H54 (cell line): ENCODE measurements at regions not wholly inside any gene's neighbourhood (a gene's known extent, or its start where the extent isn't known, plus 50 kb on each side); places are given as distances from the start of the nearest gene placed in this dataset.

Experiments used
- DNase-seq: peaks from one replicate; pipeline ENCODE4 v3.0.0; 2011; ENCODE audit warnings: low spot score, mixed read lengths; ENCODE audit not compliant: insufficient read length
- FAIRE-seq: peaks from 3 replicates; lab custom pipeline; 2011; peaks lifted over from hg19 to GRCh38; lab: Jason Lieb, UNC
- POLR2A ChIP-seq: IDR thresholded peaks from 2 replicates; pipeline ENCODE4 v1.6.1; 2011; ENCODE audit warnings: low read depth, mild to moderate bottlenecking, low read length

GRCh38 chr12:65595016-65595560, 229.2 kb upstream of the HMGA2 start:
- peak; percentile 41 for FAIRE-seq
- no peak for DNase-seq
- no peak for TF ChIP-seq POLR2A

- no peak for FAIRE-seq
- TF ChIP-seq POLR2A: no peak
These were observed 227.7 kb upstream of the HMGA2 start for GRCh38 chr12:65596514-65597091.

DNA sequence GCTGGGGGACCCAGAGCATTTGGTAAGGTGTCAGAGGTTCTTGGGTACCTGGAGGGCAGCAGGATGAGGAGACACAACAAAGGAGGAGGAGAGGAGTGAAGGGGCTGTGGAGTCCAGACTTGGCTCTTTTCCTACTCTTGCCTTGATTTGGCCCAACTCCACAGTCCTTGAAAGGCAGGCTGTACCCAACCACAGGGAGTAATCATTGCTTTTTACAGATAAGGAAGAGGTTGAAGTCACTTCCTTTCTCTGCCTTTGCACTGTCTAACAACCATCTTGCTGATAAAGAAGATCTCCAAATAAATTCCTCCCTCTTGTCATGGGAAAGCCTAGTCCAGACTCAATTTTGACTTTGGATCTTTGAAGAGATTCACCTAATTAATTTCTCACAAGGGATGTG, 226.8 kb upstream of the HMGA2 start:
- peak; percentile 67 for FAIRE-seq

More at GRCh38 chr12:65596514-65597091, 227.7 kb upstream of the HMGA2 start:
- DNase-seq: no peak

GRCh38 chr12:65598688-65599087, 225.6 kb upstream of the HMGA2 start:
- DNase-seq (no peak), FAIRE-seq (no peak)
- no peak for TF ChIP-seq POLR2A

More for the DNA sequence above, 226.8 kb upstream of the HMGA2 start:
- no peak for DNase-seq
- no peak for TF ChIP-seq POLR2A

GRCh38 chr12:65602253-65602609, 222.1 kb upstream of the HMGA2 start:
- DNase-seq: no peak
- FAIRE-seq: peak; percentile 76
- TF ChIP-seq POLR2A: no peak

GRCh38 chr12:65602610-65603295, 221.5 kb upstream of the HMGA2 start:
- DNase-seq: peak; percentile 51
- TF ChIP-seq POLR2A: no peak
- FAIRE-seq: peak; percentile 95

DNA sequence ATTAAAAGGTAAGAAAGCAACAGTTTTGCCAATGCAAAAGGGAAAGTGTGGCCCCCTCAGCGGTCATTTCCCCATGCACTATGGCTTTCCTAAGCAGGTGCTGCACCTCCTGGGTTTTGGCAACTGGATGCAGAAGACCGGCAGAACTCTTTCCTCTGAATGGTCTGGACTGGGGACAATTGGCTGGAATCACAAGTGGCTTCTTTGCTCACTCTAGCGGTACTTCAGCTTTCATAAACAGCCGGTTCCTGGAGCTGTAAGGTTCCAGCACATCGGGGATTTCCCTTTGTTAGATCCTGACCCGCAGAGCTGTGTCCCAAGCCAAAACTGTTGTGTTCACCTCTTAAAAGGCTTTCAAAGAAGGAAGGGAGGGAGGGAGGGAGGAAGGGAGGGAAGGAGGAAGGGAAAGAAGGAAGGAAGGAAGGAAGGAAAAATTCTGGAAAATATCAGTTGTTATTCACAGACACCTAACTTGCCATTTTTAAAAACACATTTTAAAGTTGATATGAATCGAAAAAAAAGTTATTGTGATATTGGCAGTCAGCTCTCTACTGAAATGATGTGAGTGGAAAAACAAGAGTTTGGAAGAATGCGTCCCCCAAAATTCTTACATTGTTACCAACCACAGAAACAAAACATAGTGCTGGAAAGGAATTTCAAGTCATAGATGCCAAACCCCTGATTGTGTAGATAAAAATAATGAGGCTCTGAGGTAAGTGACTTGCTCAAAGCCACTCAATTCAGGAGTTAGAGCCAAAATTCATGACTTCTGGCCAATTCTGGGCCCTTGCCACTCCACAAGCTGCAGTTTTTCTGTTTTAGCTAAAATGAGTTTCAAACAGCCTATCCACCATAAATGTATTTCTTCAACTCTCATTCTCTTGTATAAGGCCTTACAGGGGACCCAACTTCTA, 220.6 kb upstream of the HMGA2 start:
- FAIRE-seq: peak; percentile 99
- DNase-seq: peak; percentile 21
- TF ChIP-seq POLR2A: no peak

- no peak for DNase-seq
- FAIRE-seq: no peak
- TF ChIP-seq POLR2A: no peak
These were observed 219.3 kb upstream of the HMGA2 start for GRCh38 chr12:65605019-65605418.

DNA sequence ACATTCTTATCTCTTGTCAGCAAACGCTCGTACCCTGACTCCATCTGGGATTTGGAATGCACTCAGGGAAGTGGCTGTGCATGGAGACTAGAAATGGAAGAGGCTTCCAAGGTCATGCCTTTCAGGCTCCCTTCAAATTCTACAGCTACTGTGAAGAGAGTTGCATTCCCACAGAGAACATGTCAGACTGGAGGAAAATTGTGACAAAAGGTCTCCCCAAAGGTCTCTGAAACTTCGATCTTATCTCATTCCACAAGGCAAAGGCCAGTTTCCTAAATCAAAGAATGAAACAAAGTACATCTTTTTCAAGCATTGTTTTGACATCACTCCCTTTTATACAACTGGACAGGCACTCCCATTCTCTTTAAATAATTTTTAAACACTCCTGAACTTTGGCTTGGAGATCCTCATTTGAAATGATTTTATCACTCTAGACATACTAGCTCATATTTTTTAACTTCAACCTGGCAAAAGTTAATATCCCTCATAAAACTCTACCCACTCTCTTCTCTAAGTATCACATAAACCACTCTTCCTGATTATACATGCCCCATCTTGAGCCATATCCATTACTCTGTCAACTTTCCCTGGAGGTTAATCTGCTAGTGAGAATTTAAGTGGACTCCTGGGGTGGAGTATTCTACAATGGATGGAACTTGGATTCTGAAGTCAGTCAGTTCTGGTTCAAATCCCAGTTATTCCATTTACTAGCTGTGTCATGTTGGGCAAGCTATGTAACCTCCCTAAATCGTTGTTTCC, 218.1 kb upstream of the HMGA2 start:
- FAIRE-seq (no peak), DNase-seq (no peak)
- no peak for TF ChIP-seq POLR2A

DNA sequence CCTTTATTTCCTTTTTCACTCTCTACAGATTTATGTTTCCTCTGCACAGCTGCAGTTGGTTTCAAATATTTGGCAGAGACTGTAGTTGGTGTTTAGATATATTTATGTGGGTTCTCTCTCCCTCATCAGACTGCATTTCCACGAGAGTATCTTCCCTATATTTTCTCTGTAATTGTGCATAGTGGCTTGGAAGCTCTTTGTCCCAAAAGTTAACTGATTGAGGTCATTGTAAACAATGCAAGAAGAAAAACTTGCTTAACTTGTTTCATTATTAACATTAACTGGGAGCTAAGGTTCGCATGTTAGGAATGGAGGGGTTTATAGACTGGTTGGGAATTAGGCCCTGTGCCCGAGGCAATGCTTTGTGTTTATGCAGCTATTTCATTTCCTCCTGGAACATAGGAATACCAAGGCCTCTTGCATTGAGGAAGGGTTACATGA, 216.9 kb upstream of the HMGA2 start:
- FAIRE-seq: no peak
- DNase-seq: no peak
- no peak for TF ChIP-seq POLR2A

DNA sequence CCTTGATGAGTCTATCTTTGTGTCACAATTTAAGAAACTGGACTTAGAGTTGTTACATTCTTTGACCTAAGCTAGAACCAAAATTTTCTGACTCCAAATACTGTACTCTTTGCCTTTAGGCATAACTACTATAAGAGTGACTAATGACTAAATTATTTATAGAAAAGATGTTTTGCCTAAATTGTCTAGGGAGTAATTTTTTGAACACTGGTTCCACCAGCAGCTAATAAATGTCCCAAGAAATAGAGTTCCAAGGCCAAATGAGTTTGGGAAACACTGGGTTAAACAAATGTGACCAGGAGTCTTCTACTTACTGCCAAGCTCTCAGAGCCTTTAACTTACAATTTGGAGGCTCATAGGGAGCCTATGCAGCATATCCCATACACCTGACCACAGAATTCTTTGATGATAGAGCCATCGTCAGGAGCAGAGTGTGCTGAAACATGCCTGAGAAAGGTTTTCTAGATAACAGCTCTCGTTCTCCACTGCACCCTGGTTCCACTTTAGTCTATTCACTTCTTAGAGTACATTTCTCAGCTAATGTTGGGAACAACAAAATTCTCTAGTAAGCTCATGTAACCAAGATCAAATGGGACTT, 215.9 kb upstream of the HMGA2 start:
- FAIRE-seq: no peak

DNA sequence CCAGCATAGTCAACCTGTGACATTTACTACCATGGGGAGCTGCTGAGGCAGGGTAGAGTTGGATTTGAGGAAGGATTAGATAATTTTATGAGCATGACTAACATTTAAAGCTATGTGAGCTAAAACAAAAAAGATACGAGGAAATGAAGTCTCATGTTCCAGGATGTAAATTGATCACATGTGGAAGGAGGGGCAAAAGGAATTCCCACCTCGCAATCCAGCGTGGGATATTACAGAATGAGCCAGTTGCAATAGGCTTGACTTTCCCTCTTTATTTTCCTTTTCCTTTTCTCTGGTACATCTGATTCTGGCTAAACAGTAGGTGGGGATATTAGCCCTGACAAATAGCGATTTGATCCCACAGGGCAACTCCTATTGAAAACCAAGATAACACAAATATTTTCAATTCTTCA, 214.9 kb upstream of the HMGA2 start:
- TF ChIP-seq POLR2A: no peak
- no peak for DNase-seq
- peak; percentile 20 for FAIRE-seq

More for the DNA sequence above, 215.9 kb upstream of the HMGA2 start:
- no peak for TF ChIP-seq POLR2A
- no peak for DNase-seq

DNA sequence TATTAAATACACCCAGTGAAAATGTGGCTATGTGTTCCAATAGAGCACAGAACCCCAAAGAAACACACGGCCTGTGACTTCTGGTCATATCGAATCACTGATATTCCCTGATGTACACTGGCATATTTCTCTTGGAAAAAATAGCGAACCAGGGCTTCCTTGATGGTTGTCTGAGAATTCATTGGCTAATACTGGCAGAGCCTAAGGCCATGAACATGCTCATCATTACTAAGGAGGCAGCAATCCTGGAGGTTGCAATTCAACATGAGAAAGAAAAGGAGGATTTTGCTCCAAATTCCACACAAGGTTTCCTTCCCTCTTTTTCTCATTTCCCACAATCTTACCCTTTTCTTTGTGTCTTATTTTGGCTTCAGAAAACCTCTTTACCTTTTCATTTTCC, 212.9 kb upstream of the HMGA2 start:
- FAIRE-seq: no peak
- no peak for DNase-seq
- TF ChIP-seq POLR2A: no peak

GRCh38 chr12:65612440-65612839, 211.8 kb upstream of the HMGA2 start:
- FAIRE-seq (no peak), DNase-seq (no peak)
- TF ChIP-seq POLR2A: no peak
